22Rv1 (cell line): ENCODE measurements at regions not wholly inside any gene's neighbourhood (a gene's known extent, or its start where the extent isn't known, plus 50 kb on each side); places are given as distances from the start of the nearest gene placed in this dataset.

Experiments
- H3K27ac ChIP-seq: fragments of 450-650 bp; 2 replicates; pipeline ENCODE4 v1.5.1; 2017
- CTCF ChIP-seq: fragments of 450-650 bp; IDR thresholded peaks from 2 replicates; pipeline ENCODE4 v1.5.1; 2017; ENCODE audit warnings: mild to moderate bottlenecking
- ZFX ChIP-seq: fragments of 450-650 bp; IDR thresholded peaks from 2 replicates; pipeline ENCODE4 v1.6.1; 2017; ENCODE audit warnings: antibody characterized with exemption, borderline replicate concordance

DNA sequence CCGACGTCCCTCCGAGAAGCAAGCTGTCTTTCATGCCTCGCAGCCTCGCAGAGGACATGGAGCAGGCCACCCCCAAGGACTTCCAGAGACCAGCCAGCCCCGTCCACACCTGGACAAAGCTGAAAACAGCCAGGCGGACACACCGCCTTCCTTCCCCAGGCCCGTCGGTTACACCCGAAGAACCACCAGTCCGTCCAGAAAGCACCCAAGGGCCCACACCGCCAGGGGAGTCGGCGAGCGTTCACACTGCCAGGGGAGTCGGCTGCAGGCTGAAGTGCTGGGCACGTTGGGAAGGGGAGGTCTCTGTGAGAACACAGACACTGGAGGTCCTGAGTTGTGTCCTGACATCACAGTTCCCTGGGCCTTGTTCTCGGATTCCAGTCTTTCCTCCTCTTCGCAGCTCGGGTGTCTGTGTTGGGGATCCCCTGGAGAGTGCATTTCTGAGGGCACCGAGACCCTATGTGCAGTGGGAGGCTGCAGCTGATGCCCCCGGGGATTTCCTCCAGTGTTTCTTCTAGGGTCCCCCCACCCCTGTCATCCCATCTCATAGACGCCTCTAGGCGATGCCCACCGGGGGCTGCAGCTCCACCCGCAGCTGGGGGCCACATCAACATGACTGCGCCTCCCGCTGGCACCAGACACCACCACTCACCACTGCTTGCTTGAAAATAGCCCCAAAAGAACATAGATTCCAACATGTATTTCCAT lies 344.4 kb upstream of the SALL3 start:
- no peak overlapping the region for H3K27ac ChIP-seq
- TF ChIP-seq CTCF (no peak), ZFX (no peak)

GRCh38 chr18:78636260-78636659 lies 343.4 kb upstream of the SALL3 start:
- no peak for TF ChIP-seq CTCF
- no peak for TF ChIP-seq ZFX
- H3K27ac ChIP-seq, result no peak overlapping the region

DNA sequence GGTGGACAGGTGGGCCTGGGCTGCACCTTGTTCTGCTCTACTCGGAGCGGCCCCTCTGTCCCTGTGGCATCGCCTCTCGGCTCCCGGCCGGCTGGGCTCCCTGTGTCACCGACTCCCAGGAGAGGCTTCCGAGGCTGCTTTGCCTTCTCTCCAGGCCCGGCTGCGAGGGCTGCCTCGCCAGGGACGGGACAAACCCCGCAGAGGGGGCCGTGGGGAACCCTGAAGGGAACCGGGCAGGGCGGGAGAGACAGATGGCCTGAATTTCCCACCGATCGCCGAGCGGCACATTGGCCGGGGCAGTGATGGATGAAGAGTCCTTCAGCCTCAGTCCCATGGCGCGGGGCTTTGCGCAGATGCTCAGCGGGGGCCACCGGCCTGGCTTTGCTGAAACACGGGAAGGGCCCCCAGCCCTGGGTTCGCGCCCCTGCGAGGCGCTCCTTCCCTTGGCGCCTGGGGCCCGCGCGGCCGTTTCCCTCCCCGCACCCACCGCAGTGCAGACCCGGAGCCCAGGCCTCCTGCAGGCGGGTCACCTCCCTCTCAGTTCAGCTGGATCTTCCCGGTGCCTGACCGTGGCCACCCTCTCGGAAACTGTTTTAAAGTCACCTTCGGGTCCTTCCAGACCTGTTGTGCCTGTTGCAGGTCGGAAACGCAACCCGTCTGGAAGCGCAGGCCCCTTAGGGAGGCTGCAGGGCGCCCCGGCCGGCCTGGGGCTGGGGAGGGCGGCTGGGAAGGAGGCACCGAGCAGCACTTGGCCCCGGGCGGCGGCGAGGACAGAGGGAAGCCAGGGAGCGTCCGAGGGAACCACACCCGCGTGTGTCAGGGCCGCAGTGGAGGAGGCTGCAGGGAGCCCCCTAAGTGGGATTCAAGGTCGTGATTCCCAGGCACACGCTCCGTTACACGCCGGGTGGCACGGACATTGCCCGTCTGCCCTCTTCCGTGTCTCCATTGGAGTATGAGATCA lies 341.9 kb upstream of the SALL3 start:
- H3K27ac ChIP-seq, result no peak overlapping the region
- TF ChIP-seq CTCF, result no peak

- TF ChIP-seq ZFX (no peak), CTCF (no peak)
- H3K27ac ChIP-seq, result no peak overlapping the region
These were observed 340.3 kb upstream of the SALL3 start for GRCh38 chr18:78639006-78639950.

- TF ChIP-seq ZFX (no peak), CTCF (no peak)
These were observed 339.2 kb upstream of the SALL3 start for GRCh38 chr18:78640246-78640995.

GRCh38 chr18:78641689-78642231 lies 337.9 kb upstream of the SALL3 start:
- TF ChIP-seq CTCF (no peak), ZFX (no peak)
- H3K27ac ChIP-seq, result no peak overlapping the region

More at GRCh38 chr18:78640246-78640995, 339.2 kb upstream of the SALL3 start:
- no peak overlapping the region for H3K27ac ChIP-seq
